ENCODE measurements at regions not wholly inside any gene's neighbourhood (a gene's known extent, or its start where the extent isn't known, plus 50 kb on each side); places are given as distances from the start of the nearest gene placed in this dataset.

GRCh38 chr11:10638316-10638925 lies 55.1 kb downstream of the IRAG1 start:
- Histone ChIP-seq H3K9me3 (no peaks in the 10 kb centered on the region), H3K4me1 (peaks cover 0 to 70% (median 56%) of the 10 kb centered on the region in 4 donors), H3K27me3 (no peaks in the 10 kb centered on the region), H3K4me3 (no peak overlapping the region), H3K27ac (peak overlapping the region; percentile 26 to 70 (median 64)), H3K36me3 (peaks cover 0 to 12% (median 3%) of the 10 kb centered on the region in 4 donors)
- TF ChIP-seq CTCF (IDR thresholded peaks at IDR 0.05) (no peak), EP300 (IDR thresholded peaks at IDR 0.05) (no peak), POLR2A (IDR thresholded peaks at IDR 0.05) (no peak), POLR2AphosphoS5 (IDR thresholded peaks at IDR 0.05) (peak in 2 of 4 donors; percentile 36 to 45)
- no peak for DNase-seq
- WGBS, 2 donors = 80 to 90% methylated on average over 3 of the region's 3 CpGs
- intact Hi-C loops (cut with DNase I) = no loop called here

- peaks cover 0 to 16% (median 4%) of the 10 kb centered on the region in 4 donors for H3K36me3 ChIP-seq
- peak overlapping the region; percentile 26 to 70 (median 64) for H3K27ac ChIP-seq
- intact Hi-C loops (cut with DNase I) = no loop called here
- no peaks in the 10 kb centered on the region for H3K9me3 ChIP-seq
- 66 to 74% methylated on average over 1 of the region's 1 CpG for WGBS, 2 donors
- peaks cover 0 to 67% (median 55%) of the 10 kb centered on the region in 4 donors for H3K4me1 ChIP-seq
- no peak for DNase-seq
- no peak overlapping the region for H3K4me3 ChIP-seq
- TF ChIP-seq POLR2AphosphoS5 (IDR thresholded peaks at IDR 0.05) (no peak), CTCF (IDR thresholded peaks at IDR 0.05) (no peak), EP300 (IDR thresholded peaks at IDR 0.05) (no peak), POLR2A (IDR thresholded peaks at IDR 0.05) (no peak)
- no peaks in the 10 kb centered on the region for H3K27me3 ChIP-seq
Measured at GRCh38 chr11:10637731-10638151, 55.8 kb downstream of the IRAG1 start.

GRCh38 chr11:10634407-10634806 lies 59.1 kb downstream of the IRAG1 start:
- peaks cover 0 to 36% (median 26%) of the 10 kb centered on the region in 4 donors for H3K4me1 ChIP-seq
- DNase-seq = no peak
- no peaks in the 10 kb centered on the region for H3K27me3 ChIP-seq
- H3K36me3 ChIP-seq = peaks cover 5 to 49% (median 20%) of the 10 kb centered on the region in 4 donors
- intact Hi-C loops (cut with DNase I) = no loop called here
- no peak overlapping the region for H3K27ac ChIP-seq
- H3K4me3 ChIP-seq = no peak overlapping the region
- 87 to 96% methylated on average over 3 of the region's 3 CpGs for WGBS, 2 donors
- no peak for TF ChIP-seq POLR2AphosphoS5 (IDR thresholded peaks at IDR 0.05)
- TF ChIP-seq EP300 (IDR thresholded peaks at IDR 0.05) = no peak
- TF ChIP-seq CTCF (IDR thresholded peaks at IDR 0.05) = no peak
- TF ChIP-seq POLR2A (IDR thresholded peaks at IDR 0.05) = no peak
- H3K9me3 ChIP-seq = no peaks in the 10 kb centered on the region

GRCh38 chr11:10633261-10633660 lies 60.3 kb downstream of the IRAG1 start:
- Histone ChIP-seq H3K27me3 (no peaks in the 10 kb centered on the region), H3K9me3 (no peaks in the 10 kb centered on the region), H3K27ac (no peak overlapping the region), H3K36me3 (peaks cover 14 to 60% (median 31%) of the 10 kb centered on the region in 4 donors), H3K4me1 (peaks cover 0 to 25% (median 15%) of the 10 kb centered on the region in 4 donors), H3K4me3 (no peak overlapping the region)
- DNase-seq = no peak
- WGBS, 2 donors = 68 to 85% methylated on average over 11 of the region's 11 CpGs
- TF ChIP-seq POLR2A (IDR thresholded peaks at IDR 0.05) = no peak
- no peak for TF ChIP-seq EP300 (IDR thresholded peaks at IDR 0.05)
- no peak for TF ChIP-seq CTCF (IDR thresholded peaks at IDR 0.05)
- TF ChIP-seq POLR2AphosphoS5 (IDR thresholded peaks at IDR 0.05) = no peak
- intact Hi-C loops (cut with DNase I) = no loop called here
